SK-N-SH (cell line): ENCODE measurements at regions not wholly inside any gene's neighbourhood (a gene's known extent, or its start where the extent isn't known, plus 50 kb on each side); places are given as distances from the start of the nearest gene placed in this dataset.

ENCODE experiments used
- CTCF ChIA-PET: fragments of 300-600, 350-600 bp; formaldehyde crosslinking; extraction: SDS; loops from one replicate; lab custom pipeline; 2021; lab: Yijun Ruan, JAX
- POLR2A ChIA-PET: fragments of 350-600 bp; sonication (Branson Sonifier 250); formaldehyde crosslinking; extraction: SDS; loops from one replicate; lab custom pipeline; 2020; ENCODE audit warnings: antibody characterized with exemption, inconsistent platforms; lab: Yijun Ruan, JAX
- DNase-seq: peaks from one replicate; pipeline ENCODE4 v3.0.0; 2012
- H2AFZ ChIP-seq: fragments of 200-600 bp; sonication (generic); 2 replicates; pipeline ENCODE4 v1.8.1; 2016; ENCODE audit warnings: antibody characterized with exemption, mild to moderate bottlenecking, low read depth
- H3F3A ChIP-seq: fragments of 200-600 bp; sonication (generic); replicated peaks from 2 replicates; pipeline ENCODE3; 2016; ENCODE audit warnings: antibody characterized with exemption, mild to moderate bottlenecking; ENCODE audit not compliant: insufficient read depth
- H3K27ac ChIP-seq, 2 experiments: fragments of 200-500 bp in 1 of 2; fragments of 200-600 bp in 1 of 2; sonication (Bioruptor generic) in 1 of 2; sonication (generic), shearing (Covaris generic) in 1 of 2; 2 replicates each; pipeline versions ENCODE4 v1.5.1 to v1.6.1; 2014 to 2016; ENCODE audit warnings: low read depth in 2 of 2, inconsistent platforms in 1 of 2, low read length in 1 of 2, mild to moderate bottlenecking in 1 of 2, mixed read lengths in 1 of 2
- H3K27me3 ChIP-seq: fragments of 200-600 bp; sonication (generic), shearing (Covaris generic); 2 replicates; pipeline ENCODE4 v1.6.1; 2016; ENCODE audit warnings: mixed run types; ENCODE audit not compliant: insufficient read depth
- H3K36me3 ChIP-seq, 2 experiments: fragments of 200-500 bp in 1 of 2; fragments of 200-600 bp in 1 of 2; sonication (Bioruptor generic) in 1 of 2; sonication (generic) in 1 of 2; replicated peaks in 1 of 2; 2 replicates each; pipeline versions ENCODE3 to v1.5.1; 2014 to 2016; ENCODE audit warnings: low read length in 1 of 2, mild to moderate bottlenecking in 1 of 2; ENCODE audit not compliant: insufficient read depth in 2 of 2, control insufficient read depth in 1 of 2
- H3K4me1 ChIP-seq, 2 experiments: fragments of 200-500 bp in 1 of 2; fragments of 200-600 bp in 1 of 2; sonication (Bioruptor generic) in 1 of 2; sonication (generic), shearing (Covaris generic) in 1 of 2; 2 replicates each; pipeline versions ENCODE4 v1.5.1 to v1.6.1; 2014 to 2016; ENCODE audit warnings: low read depth in 1 of 2, low read length in 1 of 2, mixed run types in 1 of 2; ENCODE audit not compliant: insufficient read depth in 2 of 2, control insufficient read depth in 1 of 2
- H3K4me2 ChIP-seq: fragments of 200-600 bp; sonication (generic), shearing (Covaris generic); 2 replicates; pipeline ENCODE4 v1.6.1; 2017; ENCODE audit warnings: mixed run types
- H3K4me3 ChIP-seq, 2 experiments: fragments of 200-500 bp in 1 of 2; fragments of 200-600 bp in 1 of 2; sonication (Bioruptor generic) in 1 of 2; sonication (generic), shearing (Covaris generic) in 1 of 2; 2 replicates each; pipeline versions ENCODE4 v1.5.1 to v1.8.1; 2014 to 2016; ENCODE audit warnings: low read depth in 2 of 2, inconsistent platforms in 1 of 2, low read length in 1 of 2, mild to moderate bottlenecking in 1 of 2, mixed read lengths in 1 of 2, moderate library complexity in 1 of 2
- H3K79me2 ChIP-seq: fragments of 200-600 bp; sonication (generic); 2 replicates; pipeline ENCODE4 v1.8.1; 2017; ENCODE audit warnings: mild to moderate bottlenecking; ENCODE audit not compliant: insufficient read depth
- H3K9ac ChIP-seq: fragments of 200-600 bp; sonication (generic); 2 replicates; pipeline ENCODE4 v1.6.1; 2017; ENCODE audit warnings: mixed run types
- H3K9me2 ChIP-seq: fragments of 200-600 bp; sonication (generic); 2 replicates; pipeline ENCODE4 v1.6.1; 2017; ENCODE audit warnings: mixed run types
- H3K9me3 ChIP-seq: fragments of 200-600 bp; sonication (generic); 2 replicates; pipeline ENCODE4 v1.6.1; 2017; ENCODE audit warnings: mixed run types, mild to moderate bottlenecking, moderate library complexity
- H4K20me1 ChIP-seq: fragments of 200-600 bp; sonication (generic); 2 replicates; pipeline ENCODE4 v1.6.1; 2017; ENCODE audit warnings: mild to moderate bottlenecking, mixed run types; ENCODE audit not compliant: insufficient read depth
- CHD2 ChIP-seq: fragments of 150-350 bp; IDR thresholded peaks from 2 replicates; pipeline ENCODE4 v1.6.1; 2018; ENCODE audit warnings: low read length; ENCODE audit not compliant: partially characterized antibody
- ELF1 ChIP-seq: IDR thresholded peaks from 2 replicates; pipeline ENCODE4 v1.4.0; 2012
- EZH2phosphoT487 ChIP-seq: fragments of 200-600 bp; sonication (generic); IDR thresholded peaks from 2 replicates; pipeline ENCODE4 v1.6.1; 2017; ENCODE audit warnings: low read depth, mixed run types, mild to moderate bottlenecking, antibody characterized with exemption, moderate library complexity, borderline replicate concordance
- FOSL2 ChIP-seq: IDR thresholded peaks from 2 replicates; pipeline ENCODE4 v1.4.0; 2012; ENCODE audit warnings: low read depth, mild to moderate bottlenecking, moderate library complexity, borderline replicate concordance
- FOXJ3 ChIP-seq: sonication (generic); formaldehyde crosslinking; IDR thresholded peaks from 2 replicates; pipeline ENCODE4 v1.5.1; 2020; ENCODE audit warnings: mild to moderate bottlenecking, missing genetic modification reagents
- GATA2 ChIP-seq: sonication (generic); formaldehyde crosslinking; IDR thresholded peaks from 2 replicates; pipeline ENCODE4 v1.5.0; 2020; ENCODE audit warnings: mild to moderate bottlenecking, missing genetic modification reagents
- JUND ChIP-seq: IDR thresholded peaks from 2 replicates; pipeline ENCODE4 v1.4.0; 2012
- MXI1 ChIP-seq: IDR thresholded peaks from 2 replicates; pipeline ENCODE4 v1.6.1; 2012; ENCODE audit warnings: mild to moderate bottlenecking, low read depth, low read length, improper control_type of control experiment
- NRF1 ChIP-seq: IDR thresholded peaks from 2 replicates; pipeline ENCODE4 v1.6.1; 2012; ENCODE audit warnings: low read depth, mild to moderate bottlenecking, low read length
- POLR2AphosphoS5 ChIP-seq: IDR thresholded peaks from 2 replicates; pipeline ENCODE4 v1.6.1; 2012; ENCODE audit warnings: low read depth, low read length
- RCOR1 ChIP-seq: fragments of 150-350 bp; IDR thresholded peaks from 2 replicates; pipeline ENCODE4 v1.6.1; 2017; ENCODE audit warnings: antibody characterized with exemption, low read length
- RFX5 ChIP-seq: IDR thresholded peaks from 2 replicates; pipeline ENCODE4 v1.6.1; 2012; ENCODE audit warnings: mild to moderate bottlenecking, improper control_type of control experiment, low read length
- RXRA ChIP-seq: IDR thresholded peaks from 2 replicates; pipeline ENCODE4 v1.4.0; 2012; ENCODE audit warnings: low read depth, mild to moderate bottlenecking, borderline replicate concordance
- SIN3A ChIP-seq: IDR thresholded peaks from 2 replicates; pipeline ENCODE4 v1.6.1; 2012; ENCODE audit warnings: low read depth, mild to moderate bottlenecking, low read length, moderate library complexity, borderline replicate concordance
- TCF12 ChIP-seq: IDR thresholded peaks from 2 replicates; pipeline ENCODE4 v1.4.0; 2012
- WGBS: methylation state at CpG from one replicate; pipeline ENCODE4 v1.1.6; 2017; ENCODE audit warnings: low lambda C conversion rate; 5-methylcytosine and 5-hydroxymethylcytosine counted together
- TF ChIP-seq, protein P1 (sequence below): fragments of 150-350 bp; IDR thresholded peaks from 2 replicates; pipeline ENCODE4 v1.6.1; 2017; ENCODE audit warnings: antibody characterized with exemption, low read length, low read depth, borderline replicate concordance
- TF ChIP-seq, protein P2 (sequence below): IDR thresholded peaks from 2 replicates; pipeline ENCODE4 v1.4.0; 2012; ENCODE audit warnings: low read depth, borderline replicate concordance
- TF ChIP-seq, protein P3 (sequence below): fragments of 150-350 bp; IDR thresholded peaks from 2 replicates; pipeline ENCODE4 v1.6.1; 2016; ENCODE audit warnings: mild to moderate bottlenecking, low read depth, low read length
- TF ChIP-seq, protein P4 (sequence below): IDR thresholded peaks from 2 replicates; pipeline ENCODE4 v1.4.0; 2012; ENCODE audit warnings: low read depth
- TF ChIP-seq, protein P5 (sequence below): IDR thresholded peaks from 2 replicates; pipeline ENCODE4 v1.4.0; 2012; ENCODE audit warnings: low read depth, borderline replicate concordance

DNA sequence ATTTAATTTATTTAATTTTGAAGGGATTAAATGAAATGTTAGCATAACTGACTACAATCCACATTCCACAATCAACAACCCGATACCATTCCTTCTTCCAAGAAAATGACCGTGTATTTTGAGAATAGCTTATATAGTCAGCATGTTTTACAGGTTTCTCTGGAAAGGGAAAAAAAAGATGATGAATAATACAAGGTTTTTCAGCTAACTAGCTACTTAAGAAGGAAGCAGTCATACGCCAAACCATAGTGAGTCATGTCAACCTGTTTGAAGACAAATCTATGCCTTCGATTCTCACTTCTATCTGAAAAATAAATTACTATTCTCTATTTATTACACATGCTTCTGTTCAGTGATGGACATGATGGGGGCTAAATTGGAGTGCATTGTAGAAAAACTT, 258.6 kb downstream of the EFNB2 start:
- Histone ChIP-seq H3F3A (no peaks in the 10 kb centered on the region), H4K20me1 (no peaks in the 10 kb centered on the region), H3K27ac (no peak overlapping the region), H3K79me2 (no peaks in the 10 kb centered on the region), H3K4me2 (no peak overlapping the region), H3K4me1 (peaks cover 0 to 7% of the 10 kb centered on the region in 2 experiments; a peak in 2 of 4 replicates), H3K9me3 (no peaks in the 10 kb centered on the region), H3K36me3 (no peaks in the 10 kb centered on the region), H3K4me3 (no peak overlapping the region), H3K27me3 (no peaks in the 10 kb centered on the region), H2AFZ (no peak overlapping the region), H3K9me2 (no peaks in the 10 kb centered on the region), H3K9ac (no peak overlapping the region)
- ChIA-PET CTCF (interaction anchor here (0.6 to 1.4 kb wide), 3 partner anchors 8 to 18 kb away, joined by 3 to 4 read pairs (median 4); no protein-coding TSS in a partner anchor), POLR2A (no interaction called here)
- 81% methylated on average over 4 of the region's 4 CpGs for WGBS
- DNase-seq: no peak
- TF ChIP-seq, protein P1, sequence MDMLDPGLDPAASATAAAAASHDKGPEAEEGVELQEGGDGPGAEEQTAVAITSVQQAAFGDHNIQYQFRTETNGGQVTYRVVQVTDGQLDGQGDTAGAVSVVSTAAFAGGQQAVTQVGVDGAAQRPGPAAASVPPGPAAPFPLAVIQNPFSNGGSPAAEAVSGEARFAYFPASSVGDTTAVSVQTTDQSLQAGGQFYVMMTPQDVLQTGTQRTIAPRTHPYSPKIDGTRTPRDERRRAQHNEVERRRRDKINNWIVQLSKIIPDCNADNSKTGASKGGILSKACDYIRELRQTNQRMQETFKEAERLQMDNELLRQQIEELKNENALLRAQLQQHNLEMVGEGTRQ: no peak
- TF ChIP-seq FOSL2: no peak
- no peak for TF ChIP-seq SIN3A
- TF ChIP-seq RCOR1: no peak
- no peak for TF ChIP-seq MXI1
- TF ChIP-seq, protein P2, sequence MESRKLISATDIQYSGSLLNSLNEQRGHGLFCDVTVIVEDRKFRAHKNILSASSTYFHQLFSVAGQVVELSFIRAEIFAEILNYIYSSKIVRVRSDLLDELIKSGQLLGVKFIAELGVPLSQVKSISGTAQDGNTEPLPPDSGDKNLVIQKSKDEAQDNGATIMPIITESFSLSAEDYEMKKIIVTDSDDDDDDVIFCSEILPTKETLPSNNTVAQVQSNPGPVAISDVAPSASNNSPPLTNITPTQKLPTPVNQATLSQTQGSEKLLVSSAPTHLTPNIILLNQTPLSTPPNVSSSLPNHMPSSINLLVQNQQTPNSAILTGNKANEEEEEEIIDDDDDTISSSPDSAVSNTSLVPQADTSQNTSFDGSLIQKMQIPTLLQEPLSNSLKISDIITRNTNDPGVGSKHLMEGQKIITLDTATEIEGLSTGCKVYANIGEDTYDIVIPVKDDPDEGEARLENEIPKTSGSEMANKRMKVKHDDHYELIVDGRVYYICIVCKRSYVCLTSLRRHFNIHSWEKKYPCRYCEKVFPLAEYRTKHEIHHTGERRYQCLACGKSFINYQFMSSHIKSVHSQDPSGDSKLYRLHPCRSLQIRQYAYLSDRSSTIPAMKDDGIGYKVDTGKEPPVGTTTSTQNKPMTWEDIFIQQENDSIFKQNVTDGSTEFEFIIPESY: no peak
- TF ChIP-seq NRF1: no peak
- TF ChIP-seq GATA2 (CRISPR knock-in tag): no peak
- TF ChIP-seq JUND: no peak
- TF ChIP-seq TCF12: no peak
- no peak for TF ChIP-seq RXRA
- TF ChIP-seq ELF1: no peak
- TF ChIP-seq POLR2AphosphoS5: no peak
- no peak for TF ChIP-seq RFX5
- TF ChIP-seq, protein P3, sequence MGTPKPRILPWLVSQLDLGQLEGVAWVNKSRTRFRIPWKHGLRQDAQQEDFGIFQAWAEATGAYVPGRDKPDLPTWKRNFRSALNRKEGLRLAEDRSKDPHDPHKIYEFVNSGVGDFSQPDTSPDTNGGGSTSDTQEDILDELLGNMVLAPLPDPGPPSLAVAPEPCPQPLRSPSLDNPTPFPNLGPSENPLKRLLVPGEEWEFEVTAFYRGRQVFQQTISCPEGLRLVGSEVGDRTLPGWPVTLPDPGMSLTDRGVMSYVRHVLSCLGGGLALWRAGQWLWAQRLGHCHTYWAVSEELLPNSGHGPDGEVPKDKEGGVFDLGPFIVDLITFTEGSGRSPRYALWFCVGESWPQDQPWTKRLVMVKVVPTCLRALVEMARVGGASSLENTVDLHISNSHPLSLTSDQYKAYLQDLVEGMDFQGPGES: no peak
- TF ChIP-seq, protein P4, sequence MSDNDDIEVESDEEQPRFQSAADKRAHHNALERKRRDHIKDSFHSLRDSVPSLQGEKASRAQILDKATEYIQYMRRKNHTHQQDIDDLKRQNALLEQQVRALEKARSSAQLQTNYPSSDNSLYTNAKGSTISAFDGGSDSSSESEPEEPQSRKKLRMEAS: no peak
- no peak for TF ChIP-seq CHD2
- no peak for TF ChIP-seq FOXJ3 (CRISPR knock-in tag)
- TF ChIP-seq, protein P5, sequence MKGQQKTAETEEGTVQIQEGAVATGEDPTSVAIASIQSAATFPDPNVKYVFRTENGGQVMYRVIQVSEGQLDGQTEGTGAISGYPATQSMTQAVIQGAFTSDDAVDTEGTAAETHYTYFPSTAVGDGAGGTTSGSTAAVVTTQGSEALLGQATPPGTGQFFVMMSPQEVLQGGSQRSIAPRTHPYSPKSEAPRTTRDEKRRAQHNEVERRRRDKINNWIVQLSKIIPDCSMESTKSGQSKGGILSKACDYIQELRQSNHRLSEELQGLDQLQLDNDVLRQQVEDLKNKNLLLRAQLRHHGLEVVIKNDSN: no peak
- no peak for TF ChIP-seq EZH2phosphoT487
